NOMO-1 (cell line): ENCODE measurements at regions not wholly inside any gene's neighbourhood (a gene's known extent, or its start where the extent isn't known, plus 50 kb on each side); places are given as distances from the start of the nearest gene placed in this dataset.
A peak's percentile ranks its signal among the peaks of the same experiment; 100 is the strongest.

Experiments
- DNase-seq, 2 experiments: peaks; one replicate each; lab custom pipeline; 2025; ENCODE audit not compliant: unreplicated experiment in 2 of 2; lab: John Stamatoyannopoulos, UW

GRCh38 chr2:40886100-40886499 is 434.2 kb upstream of the SLC8A1 start:
- DNase-seq, result no peak

GRCh38 chr2:40886655-40887054 is 434.8 kb upstream of the SLC8A1 start:
- no peak for DNase-seq

- no peak for DNase-seq
Measured at GRCh38 chr2:40896358-40896757, 444.5 kb upstream of the SLC8A1 start.

DNA sequence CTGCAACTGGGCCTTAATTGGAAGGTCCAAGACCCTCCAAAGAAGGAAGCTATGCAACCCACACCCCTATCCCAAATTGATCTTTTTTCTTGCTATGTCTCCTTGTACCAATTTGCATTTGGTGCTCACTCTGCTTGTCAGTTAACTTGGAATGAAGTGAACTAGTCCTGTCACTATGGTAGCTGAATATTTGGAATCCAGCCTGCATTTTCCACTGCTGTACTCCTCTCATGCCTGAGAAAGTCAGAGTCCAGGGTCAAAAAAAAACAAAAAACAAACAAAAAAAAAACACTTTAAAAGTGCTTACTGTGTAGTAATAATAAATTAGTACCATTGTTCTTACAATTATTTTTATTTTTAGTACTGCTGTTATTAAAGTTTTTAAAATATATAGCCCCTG is 462.8 kb upstream of the SLC8A1 start:
- DNase-seq, result no peak

GRCh38 chr2:40915651-40916050 is 463.8 kb upstream of the SLC8A1 start:
- no peak for DNase-seq

- DNase-seq, result peak in 1 of 2 experiments; percentile 32
Measured at GRCh38 chr2:40935349-40935748, 483.5 kb upstream of the SLC8A1 start.

- no peak for DNase-seq
Measured at GRCh38 chr2:40937284-40937683, 485.4 kb upstream of the SLC8A1 start.

- no peak for DNase-seq
Measured at GRCh38 chr2:40953341-40953740, 501.5 kb upstream of the SLC8A1 start.

GRCh38 chr2:40955042-40955441 is 503.2 kb upstream of the SLC8A1 start:
- no peak for DNase-seq

- DNase-seq, result no peak
Measured at GRCh38 chr2:40955635-40956034, 503.7 kb upstream of the SLC8A1 start.

GRCh38 chr2:40957508-40957907 is 505.6 kb upstream of the SLC8A1 start:
- peak; percentile 66 to 82 for DNase-seq

- DNase-seq, result no peak
Measured at GRCh38 chr2:40962026-40962425, 510.1 kb upstream of the SLC8A1 start.

DNA sequence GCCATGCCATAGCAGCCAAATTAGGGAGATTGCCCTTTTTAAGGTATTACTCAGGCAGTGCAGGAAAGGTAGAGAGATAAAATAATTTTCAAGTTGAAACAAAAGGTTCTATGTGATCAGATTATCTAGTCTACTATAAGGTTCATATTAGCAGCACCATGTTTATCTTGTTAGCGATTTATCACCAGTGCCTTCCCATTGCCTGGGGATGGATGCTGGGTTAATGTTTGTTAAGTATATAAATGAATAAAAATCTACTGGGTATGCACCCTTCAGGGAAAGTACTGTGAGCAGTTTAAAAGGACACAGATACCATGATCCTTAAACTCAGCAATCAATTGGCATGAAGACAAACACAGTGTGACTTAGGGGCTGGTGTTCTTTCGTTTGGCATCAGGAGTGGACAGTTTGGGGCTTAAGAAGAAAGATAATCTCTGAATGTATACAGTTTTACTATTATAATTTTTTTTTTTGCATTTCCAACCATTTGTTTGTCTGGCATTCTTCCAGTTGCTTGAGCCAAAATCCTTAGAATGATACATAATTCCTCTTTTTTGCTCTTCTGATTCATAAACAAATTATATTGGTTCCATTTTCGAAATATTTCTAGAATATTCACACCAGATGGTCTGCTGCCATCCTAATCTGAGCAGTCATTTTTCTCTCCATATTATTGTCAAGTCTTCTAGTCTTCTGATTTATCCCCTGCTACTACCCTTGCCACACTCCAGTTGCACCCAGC is 512.8 kb upstream of the SLC8A1 start:
- no peak for DNase-seq

DNA sequence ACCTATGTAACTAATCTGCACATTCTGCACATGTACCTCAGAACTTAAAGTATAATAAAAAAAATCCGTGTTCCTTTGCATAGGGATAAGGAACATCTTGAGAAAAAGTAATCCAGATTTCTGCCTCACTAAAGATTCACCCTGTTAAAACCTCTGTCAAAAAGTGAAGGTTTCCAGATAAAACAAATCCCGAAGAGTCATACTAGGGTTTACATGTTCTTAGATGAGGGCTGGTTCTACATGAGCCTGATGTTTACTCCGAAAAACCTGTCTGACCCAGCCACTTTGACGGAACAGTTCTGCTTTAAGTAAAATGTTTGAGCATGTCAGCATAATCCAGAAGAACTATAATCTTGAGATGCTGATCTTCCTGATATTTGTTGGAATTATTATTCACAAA is 515.6 kb upstream of the SLC8A1 start:
- no peak for DNase-seq

DNA sequence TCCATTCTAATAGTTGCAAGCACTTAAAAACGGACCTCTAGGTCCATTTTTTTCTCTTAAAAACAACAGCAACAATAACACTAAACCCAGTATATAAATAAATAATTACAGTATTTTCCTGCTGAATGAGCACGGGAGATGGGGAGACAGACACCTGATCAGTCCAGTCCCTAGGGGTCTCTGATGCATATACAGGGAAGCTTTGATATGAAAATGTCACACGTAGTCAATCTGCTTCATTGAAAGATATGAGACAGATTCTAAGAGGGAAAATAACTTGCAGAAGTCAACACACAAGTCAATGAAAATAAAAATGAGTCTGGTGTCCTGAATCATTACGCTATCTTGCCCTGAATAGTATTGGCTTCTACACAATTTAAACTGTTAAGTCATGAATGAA is 523.3 kb upstream of the SLC8A1 start:
- DNase-seq, result no peak

GRCh38 chr2:40997362-40997761 is 545.5 kb upstream of the SLC8A1 start:
- DNase-seq, result no peak

GRCh38 chr2:41000374-41000773 is 548.5 kb upstream of the SLC8A1 start:
- no peak for DNase-seq

DNA sequence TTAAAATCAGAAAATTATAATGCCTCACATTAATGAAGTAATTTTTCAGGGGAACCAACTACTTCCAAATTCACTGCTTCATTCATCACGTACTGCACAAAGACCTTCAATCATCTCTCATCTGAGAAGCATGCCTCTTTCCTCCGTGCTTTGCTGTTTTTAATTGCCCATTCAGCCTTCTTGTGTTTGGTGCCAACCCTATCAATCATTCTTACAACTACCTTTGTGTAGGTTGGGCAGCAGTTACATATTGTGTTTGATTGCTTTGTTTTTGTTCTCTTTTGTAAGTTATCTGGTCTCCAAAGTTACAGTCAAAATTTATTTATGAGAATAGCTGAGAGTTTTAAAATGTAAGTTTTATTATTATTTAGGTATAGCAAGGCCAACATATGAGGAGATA is 549.0 kb upstream of the SLC8A1 start:
- no peak for DNase-seq

DNA sequence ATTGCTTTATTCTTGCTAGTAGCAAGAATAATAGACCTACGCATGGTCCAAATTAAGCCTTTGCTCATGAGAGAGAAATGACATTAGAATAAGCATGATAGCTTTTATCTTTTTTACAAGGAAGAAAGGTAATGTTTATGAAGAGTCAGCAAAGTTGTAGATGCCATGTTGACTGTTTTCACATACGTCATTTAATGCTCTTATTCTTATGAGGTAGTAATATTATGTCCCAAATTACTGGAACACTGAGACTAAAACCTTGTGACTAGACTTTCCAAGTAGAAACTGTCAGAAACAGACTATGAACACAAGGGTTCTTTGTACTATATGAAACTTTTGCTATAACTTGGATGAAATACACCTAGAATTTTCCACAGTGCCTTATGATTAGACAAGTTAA is 552.8 kb upstream of the SLC8A1 start:
- no peak for DNase-seq

DNA sequence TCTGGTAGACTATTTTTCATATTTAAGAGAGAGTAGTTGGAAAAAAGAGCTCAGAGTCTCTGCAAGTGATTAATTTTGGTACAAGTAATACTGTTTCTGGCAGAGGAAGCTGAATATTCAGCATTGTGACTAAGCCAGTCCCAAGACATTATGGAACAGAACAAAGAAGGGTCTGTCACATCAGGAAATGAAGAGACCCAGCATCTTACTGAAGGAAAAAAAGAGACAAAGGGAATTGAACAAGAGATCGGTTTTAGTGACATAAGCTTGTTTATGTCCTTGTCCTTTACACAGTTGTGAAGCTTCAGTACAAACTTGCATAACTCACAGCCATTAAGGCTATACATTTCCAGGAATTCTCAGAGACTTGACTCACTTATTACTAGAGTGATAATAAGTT is 568.5 kb upstream of the SLC8A1 start:
- DNase-seq, result no peak

GRCh38 chr2:41024816-41025215 is 572.9 kb upstream of the SLC8A1 start:
- no peak for DNase-seq

GRCh38 chr2:41026613-41027012 is 574.7 kb upstream of the SLC8A1 start:
- DNase-seq, result no peak

DNA sequence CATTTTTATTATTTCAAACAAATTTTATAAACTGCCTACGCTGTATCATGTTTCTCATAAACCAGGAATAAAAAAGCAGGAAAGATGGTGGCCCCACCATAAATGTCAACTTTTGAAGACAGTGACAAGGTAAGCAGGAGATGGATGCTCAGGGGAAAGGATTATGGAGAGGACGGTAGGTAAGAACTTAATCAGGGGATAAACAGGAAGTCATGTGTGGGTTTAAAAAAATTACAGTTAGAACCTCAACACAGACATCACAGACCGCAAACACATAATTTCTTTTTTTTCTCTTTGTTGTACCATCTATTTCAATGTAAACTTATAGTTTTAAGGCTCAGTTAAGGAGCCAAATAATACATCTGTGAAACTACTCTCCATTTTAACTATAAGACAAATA is 575.2 kb upstream of the SLC8A1 start:
- no peak for DNase-seq
